Colonic mucosa (tissue), 4 donors: ENCODE measurements at regions not wholly inside any gene's neighbourhood (a gene's known extent, or its start where the extent isn't known, plus 50 kb on each side); places are given as distances from the start of the nearest gene placed in this dataset.

Experiments
- DNase-seq: peaks from one replicate; pipeline ENCODE4 v3.0.0-alpha.2; 2020
- H3K27ac ChIP-seq: fragments of 200-600 bp; one replicate; pipeline ENCODE4 v1.8.0; 2021
- H3K27me3 ChIP-seq: fragments of 200-600 bp; one replicate; pipeline ENCODE4 v1.8.0; 2021
- H3K36me3 ChIP-seq: fragments of 200-600 bp; one replicate; pipeline ENCODE4 v1.8.0; 2021
- H3K4me1 ChIP-seq: fragments of 200-600 bp; one replicate; pipeline ENCODE4 v1.8.0; 2021; ENCODE audit warnings: mild to moderate bottlenecking
- H3K4me3 ChIP-seq: fragments of 200-600 bp; one replicate; pipeline ENCODE4 v1.8.0; 2021
- H3K9ac ChIP-seq, 2 donors: one replicate each; pipeline ENCODE4 v1.7.0; 2013; ENCODE audit warnings: control low read depth in 2 of 2, low read depth in 2 of 2, low read length in 2 of 2
- H3K9me3 ChIP-seq: fragments of 200-600 bp; one replicate; pipeline ENCODE4 v1.8.0; 2021
- CTCF ChIP-seq: fragments of 200-600 bp; IDR thresholded peaks from one replicate; pipeline ENCODE4 v1.8.0; 2022; ENCODE audit warnings: antibody characterized with exemption, mild to moderate bottlenecking
- intact Hi-C: fragments of 100-400 bp; cut with DNase I; formaldehyde crosslinking; loops from one replicate; pipeline ENCODE4 v1.14.1; 2022
- donor health status: healthy.
- donor health status: DM: no; HTN: no; CAD: no.
- donor health status: DM: no; HTN: no; CAD: no.

GRCh38 chr10:10532236-10532635, 485.4 kb upstream of the CELF2 start:
- Histone ChIP-seq H3K27me3 (no peaks in the 10 kb centered on the region), H3K4me1 (no peaks in the 10 kb centered on the region), H3K4me3 (no peak overlapping the region), H3K9ac (no peak overlapping the region), H3K9me3 (no peaks in the 10 kb centered on the region), H3K27ac (no peak overlapping the region), H3K36me3 (no peaks in the 10 kb centered on the region)
- TF ChIP-seq CTCF, result no peak
- intact Hi-C loops, result no loop called here
- no peak for DNase-seq

- no peak overlapping the region for H3K27ac ChIP-seq
- no peak overlapping the region for H3K9ac ChIP-seq
- H3K27me3 ChIP-seq, result no peaks in the 10 kb centered on the region
- DNase-seq, result no peak
- H3K36me3 ChIP-seq, result no peaks in the 10 kb centered on the region
- H3K4me3 ChIP-seq, result no peak overlapping the region
- intact Hi-C loops, result no loop called here
- TF ChIP-seq CTCF, result no peak
- H3K9me3 ChIP-seq, result no peaks in the 10 kb centered on the region
- no peaks in the 10 kb centered on the region for H3K4me1 ChIP-seq
Measured at GRCh38 chr10:10532826-10533225, 484.8 kb upstream of the CELF2 start.

GRCh38 chr10:10533437-10533836, 484.2 kb upstream of the CELF2 start:
- Histone ChIP-seq H3K9me3 (no peaks in the 10 kb centered on the region), H3K9ac (no peak overlapping the region), H3K36me3 (no peaks in the 10 kb centered on the region), H3K4me1 (no peaks in the 10 kb centered on the region), H3K27me3 (no peaks in the 10 kb centered on the region), H3K27ac (no peak overlapping the region), H3K4me3 (no peak overlapping the region)
- no peak for DNase-seq
- TF ChIP-seq CTCF, result no peak
- intact Hi-C loops, result no loop called here

- Histone ChIP-seq H3K36me3 (no peaks in the 10 kb centered on the region), H3K27me3 (no peaks in the 10 kb centered on the region), H3K9ac (no peak overlapping the region), H3K4me3 (no peak overlapping the region), H3K9me3 (no peaks in the 10 kb centered on the region), H3K4me1 (no peaks in the 10 kb centered on the region), H3K27ac (no peak overlapping the region)
- intact Hi-C loops, result no loop called here
- no peak for TF ChIP-seq CTCF
- DNase-seq, result no peak
Measured at GRCh38 chr10:10538326-10538725, 479.3 kb upstream of the CELF2 start.

GRCh38 chr10:10540398-10540797, 477.3 kb upstream of the CELF2 start:
- TF ChIP-seq CTCF, result no peak
- Histone ChIP-seq H3K9me3 (no peaks in the 10 kb centered on the region), H3K4me1 (no peaks in the 10 kb centered on the region), H3K9ac (no peak overlapping the region), H3K4me3 (no peak overlapping the region), H3K27ac (no peak overlapping the region), H3K36me3 (no peaks in the 10 kb centered on the region), H3K27me3 (no peaks in the 10 kb centered on the region)
- intact Hi-C loops, result no loop called here
- DNase-seq, result no peak

GRCh38 chr10:10542477-10542876, 475.2 kb upstream of the CELF2 start:
- no peak overlapping the region for H3K9ac ChIP-seq
- no peaks in the 10 kb centered on the region for H3K4me1 ChIP-seq
- no peak for TF ChIP-seq CTCF
- H3K9me3 ChIP-seq, result no peaks in the 10 kb centered on the region
- intact Hi-C loops, result no loop called here
- DNase-seq, result no peak
- H3K27ac ChIP-seq, result no peak overlapping the region
- no peaks in the 10 kb centered on the region for H3K27me3 ChIP-seq
- H3K36me3 ChIP-seq, result no peaks in the 10 kb centered on the region
- H3K4me3 ChIP-seq, result no peak overlapping the region
